NB4 (cell line): ENCODE measurements at regions not wholly inside any gene's neighbourhood (a gene's known extent, or its start where the extent isn't known, plus 50 kb on each side); places are given as distances from the start of the nearest gene placed in this dataset.

Experiments used
- CTCF ChIP-seq: IDR thresholded peaks from one replicate; pipeline ENCODE4 v1.5.1; 2012; ENCODE audit warnings: low read depth, low read length
- MAX ChIP-seq: IDR thresholded peaks from 2 replicates; pipeline ENCODE4 v1.6.1; 2011; ENCODE audit warnings: low read depth, low read length
- POLR2A ChIP-seq: IDR thresholded peaks from 2 replicates; pipeline ENCODE4 v1.6.1; 2011; ENCODE audit warnings: mild to moderate bottlenecking; ENCODE audit not compliant: insufficient read length; ENCODE audit errors: extremely low read depth

- TF ChIP-seq CTCF (no peak), POLR2A (no peak), MAX (no peak)
Observed at GRCh38 chr4:11487139-11487538, 58.4 kb upstream of the HS3ST1 start.
